Upper lobe of right lung (tissue), 1 donor: ENCODE measurements at regions not wholly inside any gene's neighbourhood (a gene's known extent, or its start where the extent isn't known, plus 50 kb on each side); places are given as distances from the start of the nearest gene placed in this dataset.

Experiments
- ATAC-seq: fragments of 200-7000 bp; cut with Tn5 transposase; one replicate; pipeline ENCODE4 v1.9.1; 2020; ENCODE audit warnings: mild to moderate bottlenecking, moderate library complexity
- DNase-seq: peaks from one replicate; pipeline ENCODE4 v3.0.0-alpha.2; 2020
- H3K27ac ChIP-seq: fragments of 200-600 bp; one replicate; pipeline ENCODE4 v1.8.0; 2022
- H3K27me3 ChIP-seq: fragments of 200-600 bp; one replicate; pipeline ENCODE4 v1.8.0; 2022; ENCODE audit warnings: mild to moderate bottlenecking
- H3K36me3 ChIP-seq: fragments of 200-600 bp; one replicate; pipeline ENCODE4 v1.8.0; 2022
- H3K4me1 ChIP-seq: fragments of 200-600 bp; one replicate; pipeline ENCODE4 v1.8.0; 2022
- H3K4me3 ChIP-seq: fragments of 200-600 bp; one replicate; pipeline ENCODE4 v1.8.0; 2022; ENCODE audit warnings: mild to moderate bottlenecking
- H3K9me3 ChIP-seq: fragments of 200-600 bp; one replicate; pipeline ENCODE4 v1.8.0; 2022
- CTCF ChIP-seq: fragments of 200-600 bp; IDR thresholded peaks from one replicate; pipeline ENCODE4 v1.8.0; 2022; ENCODE audit warnings: antibody characterized with exemption
- intact Hi-C: fragments of 100-400 bp; cut with DNase I; formaldehyde crosslinking; loops from one replicate; pipeline ENCODE4 v1.11.0; 2022
- donor health status: DM: no; HTN: yes; CAD: no; lungs with severe emphysema.

- intact Hi-C loops, result no loop called here
- Histone ChIP-seq H3K27me3 (no peaks in the 10 kb centered on the region), H3K4me1 (no peaks in the 10 kb centered on the region), H3K4me3 (no peak overlapping the region), H3K27ac (no peak overlapping the region), H3K36me3 (no peaks in the 10 kb centered on the region), H3K9me3 (no peaks in the 10 kb centered on the region)
- DNase-seq (peak; percentile 69), ATAC-seq (no peak)
- no peak for TF ChIP-seq CTCF
Measured at GRCh38 chr6:168193816-168194721, 115.1 kb upstream of the FRMD1 start.

- ATAC-seq (no peak), DNase-seq (peak; percentile 54)
- H3K9me3 ChIP-seq, result no peaks in the 10 kb centered on the region
- no peaks in the 10 kb centered on the region for H3K4me1 ChIP-seq
- H3K4me3 ChIP-seq, result no peak overlapping the region
- H3K27me3 ChIP-seq, result no peaks in the 10 kb centered on the region
- TF ChIP-seq CTCF, result no peak
- no peak overlapping the region for H3K27ac ChIP-seq
- no peaks in the 10 kb centered on the region for H3K36me3 ChIP-seq
- intact Hi-C loops, result no loop called here
Measured at GRCh38 chr6:168192901-168193815, 114.1 kb upstream of the FRMD1 start.

- no peak for TF ChIP-seq CTCF
- Histone ChIP-seq H3K27ac (no peak overlapping the region), H3K4me1 (no peaks in the 10 kb centered on the region), H3K36me3 (no peaks in the 10 kb centered on the region), H3K9me3 (no peaks in the 10 kb centered on the region), H3K27me3 (no peaks in the 10 kb centered on the region), H3K4me3 (no peak overlapping the region)
- ATAC-seq (no peak), DNase-seq (peak; percentile 25)
- intact Hi-C loops, result no loop called here
Measured at GRCh38 chr6:168192195-168192900, 113.3 kb upstream of the FRMD1 start.

GRCh38 chr6:168190646-168191443 is 111.8 kb upstream of the FRMD1 start:
- no peak overlapping the region for H3K27ac ChIP-seq
- no peaks in the 10 kb centered on the region for H3K27me3 ChIP-seq
- no peak for TF ChIP-seq CTCF
- H3K36me3 ChIP-seq, result no peaks in the 10 kb centered on the region
- intact Hi-C loops, result no loop called here
- no peaks in the 10 kb centered on the region for H3K9me3 ChIP-seq
- H3K4me3 ChIP-seq, result no peak overlapping the region
- DNase-seq, result no peak
- no peak for ATAC-seq
- H3K4me1 ChIP-seq, result no peaks in the 10 kb centered on the region

GRCh38 chr6:168190014-168190405 is 111.0 kb upstream of the FRMD1 start:
- H3K4me3 ChIP-seq, result no peak overlapping the region
- no peak for TF ChIP-seq CTCF
- H3K36me3 ChIP-seq, result no peaks in the 10 kb centered on the region
- DNase-seq (no peak), ATAC-seq (no peak)
- H3K27me3 ChIP-seq, result no peaks in the 10 kb centered on the region
- no peaks in the 10 kb centered on the region for H3K9me3 ChIP-seq
- H3K27ac ChIP-seq, result no peak overlapping the region
- intact Hi-C loops, result no loop called here
- H3K4me1 ChIP-seq, result no peaks in the 10 kb centered on the region
